Stimulated activated CD8-positive, alpha-beta memory T cell treated with anti-CD3 and anti-CD28 coated beads, Interleukin-12 subunit alpha, Interleukin-12 subunit beta, amount 100 ng/mL, for 1 hour (primary cell): ENCODE measurements at regions not wholly inside any gene's neighbourhood (a gene's known extent, or its start where the extent isn't known, plus 50 kb on each side); places are given as distances from the start of the nearest gene placed in this dataset.

Experiments
- DNase-seq: peaks from one replicate; pipeline ENCODE4 v3.0.0-alpha.2; 2020; ENCODE audit warnings: low read depth

DNA sequence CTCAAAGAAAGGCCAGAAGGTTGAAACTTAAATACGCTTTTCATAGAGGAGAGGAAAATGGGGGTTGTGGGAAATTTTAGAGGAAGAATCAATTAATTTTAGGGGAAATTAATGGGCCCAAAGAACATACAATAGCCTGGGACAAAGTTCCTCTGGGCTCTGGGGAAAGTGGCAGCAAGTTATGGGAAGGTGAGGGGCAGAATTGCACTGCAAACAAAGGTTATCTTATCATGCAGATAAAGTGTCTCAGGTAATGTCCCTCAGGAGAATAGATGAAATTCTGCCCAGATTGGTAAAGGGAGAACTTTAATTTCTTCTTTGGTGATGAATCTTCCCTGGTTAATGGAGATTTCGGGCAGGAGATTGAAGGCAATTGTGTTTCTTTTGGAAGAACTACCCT is 326.1 kb upstream of the SLC24A2 start:
- no peak for DNase-seq

GRCh38 chr9:20112205-20112783 is 323.5 kb upstream of the SLC24A2 start:
- DNase-seq, result no peak

- no peak for DNase-seq
Measured at GRCh38 chr9:20111173-20111843, 322.5 kb upstream of the SLC24A2 start.

GRCh38 chr9:20095430-20096092 is 306.7 kb upstream of the SLC24A2 start:
- no peak for DNase-seq

DNA sequence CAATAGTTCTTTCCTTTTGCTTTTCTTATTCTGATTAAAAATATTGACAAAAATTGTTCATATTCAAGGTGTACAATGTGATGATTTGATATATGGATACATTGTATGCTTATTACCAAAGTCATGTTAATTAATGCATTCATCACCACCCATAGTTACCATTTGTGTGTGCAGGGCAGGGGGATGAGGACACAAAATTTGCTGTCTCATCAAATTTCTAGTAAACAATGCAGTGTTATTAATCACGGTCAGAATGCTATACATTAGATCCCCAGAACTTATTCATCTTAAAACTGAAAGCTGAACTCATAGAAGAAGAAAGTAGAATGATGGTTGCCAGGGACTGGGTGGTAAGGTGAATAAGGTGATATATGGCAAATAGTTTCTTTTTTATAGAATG is 303.7 kb upstream of the SLC24A2 start:
- DNase-seq, result no peak

DNA sequence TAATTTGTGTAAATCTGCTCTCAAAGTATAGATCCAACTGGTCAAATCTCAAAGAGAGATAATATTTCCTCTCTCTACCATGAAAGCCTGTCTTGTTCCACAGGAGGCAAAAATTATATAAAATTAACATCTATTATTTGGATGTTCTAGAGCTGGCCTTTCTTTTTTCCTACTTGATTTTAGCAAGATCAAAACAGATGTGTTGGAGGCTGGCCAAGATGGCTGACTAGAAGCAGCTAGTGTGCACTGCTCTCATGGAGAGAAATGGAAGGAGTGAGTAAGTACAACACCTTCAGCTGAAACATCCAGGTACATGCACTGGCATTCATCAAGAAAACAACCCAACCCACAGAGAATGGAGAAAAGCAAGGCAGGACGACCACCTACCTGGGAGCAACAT is 298.6 kb upstream of the SLC24A2 start:
- no peak for DNase-seq

DNA sequence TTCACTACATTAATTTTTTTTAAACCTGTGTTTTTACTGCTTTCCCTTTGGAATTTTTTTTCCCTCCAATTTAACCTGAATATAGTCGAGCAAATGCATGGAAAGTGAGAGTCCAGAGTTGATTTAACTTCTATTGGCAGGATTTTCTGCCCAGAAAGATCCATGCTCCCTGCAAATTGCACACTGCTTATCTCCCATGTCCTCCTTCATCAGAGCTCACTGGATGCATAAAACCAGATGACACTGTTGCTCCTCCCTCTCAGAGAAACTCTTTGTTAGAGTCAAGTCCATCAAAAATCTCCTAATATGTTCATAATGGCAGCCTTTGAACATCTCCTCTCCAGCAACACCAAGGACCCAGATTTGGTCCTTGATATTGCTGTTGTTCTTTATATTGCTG is 297.0 kb upstream of the SLC24A2 start:
- DNase-seq, result no peak

DNA sequence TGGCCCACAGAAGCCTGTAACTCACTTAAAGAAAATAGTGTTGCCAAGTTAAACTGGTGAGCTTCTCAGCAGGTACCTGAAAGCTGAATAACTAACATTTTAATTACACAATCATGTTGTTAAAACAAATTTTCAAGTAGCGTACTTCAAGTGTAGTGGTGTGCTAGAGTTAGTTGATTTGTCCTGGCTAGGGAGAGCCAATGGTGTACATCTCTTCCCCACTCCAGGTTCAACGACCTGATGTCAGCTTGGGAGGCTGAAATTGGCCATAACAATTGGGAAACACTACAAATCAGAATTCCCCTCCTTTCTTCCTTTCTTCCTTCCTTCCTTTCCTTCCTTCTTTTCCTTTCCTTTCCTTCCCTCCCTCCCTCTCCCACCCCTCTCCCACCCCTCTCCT is 295.3 kb upstream of the SLC24A2 start:
- DNase-seq, result no peak

- no peak for DNase-seq
Measured at GRCh38 chr9:20083390-20083789, 294.6 kb upstream of the SLC24A2 start.

GRCh38 chr9:20082831-20083230 is 294.0 kb upstream of the SLC24A2 start:
- DNase-seq, result no peak

GRCh38 chr9:20082406-20082805 is 293.6 kb upstream of the SLC24A2 start:
- no peak for DNase-seq

- no peak for DNase-seq
Measured at GRCh38 chr9:20078246-20078645, 289.4 kb upstream of the SLC24A2 start.

DNA sequence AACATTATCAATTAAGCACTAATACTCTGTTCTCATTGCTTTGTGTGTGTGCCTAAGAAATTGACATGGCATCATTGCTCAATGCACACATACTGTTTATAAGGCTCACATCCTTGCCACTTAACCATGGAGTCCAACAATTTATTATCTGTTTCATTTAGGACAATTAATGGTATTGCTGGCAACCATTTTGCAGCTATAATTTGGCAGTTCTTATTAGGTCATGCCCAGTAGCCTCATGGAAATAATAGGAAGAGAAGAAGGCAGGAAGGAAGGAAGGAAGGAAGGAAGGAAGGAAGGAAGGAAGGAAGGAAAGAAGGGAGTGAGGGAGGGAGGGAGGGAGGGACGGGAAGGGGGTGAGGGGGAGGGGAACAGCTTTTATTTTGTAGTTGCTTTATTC is 285.5 kb upstream of the SLC24A2 start:
- DNase-seq, result no peak

DNA sequence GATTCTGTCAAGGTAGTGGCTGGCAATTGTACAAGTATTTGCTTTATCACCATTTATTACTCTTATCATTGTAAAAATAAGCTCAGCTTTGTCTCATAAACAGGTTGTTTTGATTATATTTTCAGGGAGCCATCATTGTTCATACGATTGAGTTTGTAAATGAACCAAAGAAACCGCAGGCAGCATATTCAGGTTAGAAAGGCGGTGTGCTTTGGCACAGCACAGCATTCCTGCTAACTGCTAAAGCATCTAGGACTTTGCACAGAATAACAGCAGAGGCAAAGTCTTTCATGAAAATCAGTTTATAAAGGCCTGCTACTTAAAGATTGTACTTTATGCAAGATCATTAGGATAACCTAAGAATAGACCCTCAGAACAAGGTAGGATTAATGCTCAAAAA is 281.5 kb upstream of the SLC24A2 start:
- DNase-seq, result no peak

DNA sequence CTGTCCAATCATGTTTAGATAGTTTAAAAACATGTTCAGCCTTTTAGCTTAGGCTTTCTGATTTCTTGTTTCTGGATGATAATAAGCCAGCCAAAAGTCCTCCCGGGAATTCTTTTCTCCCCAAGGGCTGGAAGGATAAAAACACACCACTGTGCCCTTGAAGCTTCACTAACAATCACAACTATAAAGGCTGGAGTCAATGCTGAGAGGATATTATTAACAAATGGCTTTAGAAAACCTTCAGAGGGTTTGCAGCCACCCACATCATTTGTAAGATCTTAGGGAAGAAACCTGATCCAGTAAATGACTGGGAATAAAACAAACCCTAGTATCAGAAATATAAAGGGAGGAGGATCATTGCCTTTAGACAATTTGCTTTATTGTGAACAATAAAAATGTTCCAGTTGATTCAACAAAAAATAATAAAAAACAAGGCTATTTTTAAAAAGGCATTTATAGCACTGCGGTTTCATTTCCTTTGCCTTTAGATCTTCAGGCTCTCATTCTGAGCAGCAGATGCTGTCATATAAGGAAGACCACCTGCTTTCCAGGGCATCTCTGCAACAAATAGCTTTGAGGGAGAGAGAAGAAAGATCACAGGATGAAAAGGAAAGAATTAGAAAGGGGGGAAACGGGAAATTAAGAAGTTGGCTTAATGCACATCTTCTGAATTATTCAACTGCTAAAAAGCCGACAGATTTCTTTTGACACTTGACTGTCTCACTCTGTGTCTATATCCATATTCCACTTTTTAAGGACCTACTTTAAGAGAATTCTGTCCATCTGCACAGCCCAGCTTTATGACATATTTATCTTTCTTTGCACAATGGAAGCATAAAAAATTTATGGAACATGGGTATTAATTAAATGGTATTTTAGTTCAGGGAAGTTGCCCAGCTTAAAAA is 277.2 kb upstream of the SLC24A2 start:
- no peak for DNase-seq

DNA sequence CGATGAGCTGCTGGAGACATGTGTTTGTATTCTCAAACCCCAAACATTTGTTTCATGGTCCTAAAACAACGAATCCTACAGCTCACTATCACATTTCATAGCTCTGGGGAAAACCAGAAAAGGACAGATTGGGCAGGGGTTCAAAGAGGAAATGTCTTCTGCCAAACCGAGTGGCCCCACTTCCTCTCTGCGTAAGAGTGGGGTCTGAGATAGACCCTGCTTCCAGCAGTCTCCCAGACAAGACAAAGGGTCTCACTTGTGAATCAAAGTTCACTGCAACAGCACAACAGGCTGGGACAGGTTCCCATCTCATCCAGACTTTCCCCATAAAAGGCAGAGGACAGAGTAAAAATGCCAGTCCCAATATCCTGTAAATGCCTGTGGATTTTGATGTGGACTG is 276.2 kb upstream of the SLC24A2 start:
- DNase-seq, result no peak

- no peak for DNase-seq
Measured at GRCh38 chr9:20054734-20055133, 265.9 kb upstream of the SLC24A2 start.

GRCh38 chr9:20048985-20049384 is 260.1 kb upstream of the SLC24A2 start:
- DNase-seq, result no peak

- DNase-seq, result no peak
Measured at GRCh38 chr9:20048437-20048836, 259.6 kb upstream of the SLC24A2 start.

DNA sequence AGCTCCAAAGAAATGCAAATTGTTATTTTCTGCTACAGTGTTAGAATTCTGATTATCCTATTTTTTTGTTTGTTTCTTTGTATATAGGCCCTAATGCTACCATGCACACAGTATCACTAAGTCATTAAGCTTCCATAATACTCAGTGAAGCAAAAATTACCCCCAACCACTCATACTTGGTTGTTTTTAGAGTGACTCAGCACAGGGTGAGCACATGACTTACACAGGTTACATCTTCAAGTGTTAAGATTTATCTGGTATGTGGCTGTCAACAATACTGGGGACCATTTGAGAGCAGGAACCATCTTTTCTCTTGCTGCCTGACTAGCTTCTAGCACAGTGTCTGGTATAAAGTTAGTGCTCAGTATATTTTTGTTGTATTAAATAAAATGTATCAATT is 255.8 kb upstream of the SLC24A2 start:
- no peak for DNase-seq

DNA sequence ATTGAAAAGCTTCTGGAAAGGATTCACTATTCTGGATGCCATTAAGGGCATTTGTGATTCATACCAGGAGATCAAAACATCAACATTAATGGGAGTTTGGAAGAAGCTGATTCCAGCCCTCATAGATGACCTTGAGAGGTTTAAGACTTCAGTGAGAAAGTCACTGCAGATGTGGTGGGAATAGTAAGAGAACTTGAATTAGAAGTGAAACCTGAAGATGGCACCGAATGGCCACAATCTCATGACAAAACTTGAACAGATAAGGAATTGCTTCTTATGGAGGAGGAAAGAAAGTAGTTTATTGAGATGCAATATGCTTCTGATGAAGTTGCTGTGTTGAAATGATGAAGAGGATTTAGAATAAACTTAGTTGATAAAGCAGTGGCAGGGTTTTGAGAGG is 254.6 kb upstream of the SLC24A2 start:
- no peak for DNase-seq

DNA sequence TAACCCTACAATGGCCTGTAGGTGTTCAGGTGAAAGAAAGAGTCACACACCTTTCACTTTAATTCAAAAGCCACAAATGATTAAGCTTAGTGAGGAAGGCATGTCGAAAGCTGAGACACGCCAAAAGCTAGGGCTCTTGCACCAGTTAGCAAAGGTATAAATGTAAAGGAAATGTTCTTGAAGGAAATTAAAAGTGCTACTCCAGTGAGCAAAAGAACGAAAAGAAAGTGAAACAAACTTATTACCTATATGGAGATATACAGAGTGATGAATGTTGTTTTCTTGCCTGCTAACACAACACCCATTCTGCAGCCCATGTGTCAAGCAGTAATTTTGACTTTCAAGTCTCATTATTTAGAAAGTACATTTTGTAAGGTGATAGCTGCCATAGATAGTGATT is 254.2 kb upstream of the SLC24A2 start:
- no peak for DNase-seq
